HG02938 (cell line): ENCODE measurements at regions not wholly inside any gene's neighbourhood (a gene's known extent, or its start where the extent isn't known, plus 50 kb on each side); places are given as distances from the start of the nearest gene placed in this dataset.
"Not testable (repeated sequence)": the region's sequence is repeated elsewhere in the genome, so short reads cannot be mapped to it uniquely, and the experiment has no call there.

Source experiments
- ATAC-seq: cut with Tn5 transposase; IDR thresholded peaks from one replicate; pipeline ENCODE4 v1.9.1; 2021; ENCODE audit warnings: mild to moderate bottlenecking, moderate library complexity; ENCODE audit not compliant: unreplicated experiment

DNA sequence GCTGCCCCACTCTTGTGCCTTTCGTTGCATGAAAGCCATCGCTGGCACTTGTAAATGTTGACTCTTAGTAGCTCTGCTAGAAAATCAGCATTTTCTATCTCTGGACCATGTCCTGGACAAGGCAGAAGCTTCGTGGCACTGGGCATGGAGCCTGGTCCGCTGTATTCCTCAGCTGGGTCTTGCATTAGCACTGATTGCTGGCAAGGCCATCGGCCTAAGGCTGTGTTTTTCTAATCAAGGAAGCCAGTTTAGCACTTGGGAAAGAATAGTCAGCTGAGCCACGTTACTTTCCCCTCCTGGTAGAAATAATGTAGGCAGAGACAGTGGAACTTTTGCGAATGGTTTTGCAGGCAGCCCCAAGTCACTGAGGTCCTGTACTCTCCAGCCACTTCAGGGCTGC lies 180.2 kb upstream of the EOLA2 start:
- no peak for ATAC-seq

- ATAC-seq, result no peak
These were observed 181.0 kb upstream of the EOLA2 start for GRCh38 chrX:150119323-150119722.

- ATAC-seq, result not testable (repeated sequence)
These were observed 186.8 kb upstream of the EOLA2 start for GRCh38 chrX:150125045-150125444.

GRCh38 chrX:150127216-150127615 lies 188.9 kb upstream of the EOLA2 start:
- no peak for ATAC-seq

DNA sequence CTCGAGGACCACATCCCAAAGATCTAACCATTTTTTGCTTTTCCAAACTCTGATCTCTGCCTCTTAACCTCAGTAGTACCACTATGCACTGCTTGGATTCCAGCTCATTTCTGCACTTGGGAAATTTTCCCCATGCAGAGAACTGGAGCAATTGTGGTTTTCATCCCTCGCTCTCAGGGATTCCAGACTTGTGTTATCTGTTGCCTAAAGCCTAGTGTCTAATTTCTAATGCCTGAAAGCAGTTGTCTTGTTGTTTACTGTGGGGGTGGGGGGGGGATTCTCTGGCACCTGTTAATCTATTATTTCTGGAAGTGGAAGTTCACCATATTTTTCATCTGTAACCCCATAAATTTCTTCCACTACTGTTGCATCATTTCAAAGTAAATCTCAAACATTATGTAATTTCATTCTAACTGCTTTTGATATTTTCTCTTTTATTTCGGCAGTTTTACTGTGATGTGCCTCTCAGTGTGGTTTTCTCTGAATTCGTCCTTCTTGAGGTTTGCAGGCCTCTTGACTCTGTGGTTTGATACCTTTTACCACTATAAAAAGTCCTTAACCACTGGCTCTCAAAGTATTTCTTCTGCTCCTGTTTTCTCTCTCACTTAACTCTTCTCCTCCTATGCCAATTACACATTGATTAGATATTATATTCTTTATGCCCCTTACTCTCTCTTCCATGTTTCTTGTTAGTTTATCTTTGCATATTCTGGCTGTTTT lies 205.6 kb upstream of the EOLA2 start:
- ATAC-seq, result no peak

GRCh38 chrX:150146271-150146896 lies 208.1 kb upstream of the EOLA2 start:
- no peak for ATAC-seq

- ATAC-seq, result no peak
These were observed 210.7 kb upstream of the EOLA2 start for GRCh38 chrX:150148749-150149672.

- no peak for ATAC-seq
These were observed 211.9 kb upstream of the EOLA2 start for GRCh38 chrX:150150076-150150779.

DNA sequence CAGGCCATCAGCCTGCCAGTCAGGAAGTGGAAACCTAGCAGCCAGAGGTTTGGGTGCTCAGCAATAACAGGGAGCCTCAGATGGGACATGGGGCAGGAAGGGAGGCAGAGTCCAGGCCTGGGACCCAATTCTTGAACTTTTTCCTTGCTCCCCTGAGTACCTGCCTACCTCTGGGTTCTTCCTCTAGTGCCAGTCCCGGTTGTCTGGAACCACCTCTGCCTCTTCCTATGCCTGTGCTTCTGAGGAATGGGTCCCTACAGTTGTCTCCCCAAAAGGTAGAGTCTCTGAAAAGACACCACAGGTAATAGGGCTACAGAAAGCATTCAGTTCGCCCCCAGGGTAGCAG lies 212.4 kb upstream of the MAMLD1 start:
- ATAC-seq, result no peak

DNA sequence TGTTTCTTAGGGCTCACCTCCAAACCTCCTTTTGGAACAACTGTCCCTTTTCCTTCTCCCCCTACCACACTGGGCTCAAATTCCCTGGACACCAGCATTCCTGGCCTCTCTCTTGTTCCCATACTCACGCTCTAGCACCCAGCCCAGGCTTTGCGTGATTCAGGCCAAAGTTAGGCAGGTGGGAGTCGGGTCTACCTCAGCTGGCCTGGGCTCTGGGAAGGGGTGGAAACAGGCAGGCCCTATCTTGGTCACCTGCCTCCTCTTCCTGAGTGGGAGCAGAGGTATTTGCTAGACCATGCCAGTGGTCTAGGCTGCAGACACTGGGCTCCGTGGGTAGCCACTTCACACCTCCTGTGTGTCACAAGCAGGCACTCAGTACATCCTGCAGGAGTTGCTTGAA lies 211.1 kb upstream of the MAMLD1 start:
- no peak for ATAC-seq

- ATAC-seq, result no peak
These were observed 210.6 kb upstream of the MAMLD1 start for GRCh38 chrX:150152546-150152945.

- no peak for ATAC-seq
These were observed 207.6 kb upstream of the MAMLD1 start for GRCh38 chrX:150155436-150156035.

- no peak for ATAC-seq
These were observed 206.5 kb upstream of the MAMLD1 start for GRCh38 chrX:150156615-150157014.

DNA sequence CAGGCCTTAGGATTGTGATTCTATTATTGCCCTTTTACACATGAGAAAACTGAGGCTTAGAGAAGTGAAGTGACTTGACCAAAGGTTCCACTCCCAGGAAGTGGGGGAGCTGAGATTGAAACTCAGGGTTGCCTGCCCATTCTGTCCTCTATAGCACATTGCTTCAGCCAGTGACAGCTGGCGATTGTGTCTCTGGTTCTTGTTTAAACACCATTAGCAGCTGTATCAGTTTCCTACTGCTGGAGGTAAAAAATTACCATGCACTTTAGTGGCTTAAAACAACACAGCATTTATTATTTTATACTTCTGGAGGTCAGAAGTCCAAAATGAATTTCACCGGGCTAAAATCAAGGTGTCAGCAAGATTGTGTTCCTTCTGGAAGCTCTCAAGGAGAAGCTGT lies 205.8 kb upstream of the MAMLD1 start:
- ATAC-seq, result no peak

GRCh38 chrX:150158554-150159332 lies 204.4 kb upstream of the MAMLD1 start:
- ATAC-seq, result no peak

DNA sequence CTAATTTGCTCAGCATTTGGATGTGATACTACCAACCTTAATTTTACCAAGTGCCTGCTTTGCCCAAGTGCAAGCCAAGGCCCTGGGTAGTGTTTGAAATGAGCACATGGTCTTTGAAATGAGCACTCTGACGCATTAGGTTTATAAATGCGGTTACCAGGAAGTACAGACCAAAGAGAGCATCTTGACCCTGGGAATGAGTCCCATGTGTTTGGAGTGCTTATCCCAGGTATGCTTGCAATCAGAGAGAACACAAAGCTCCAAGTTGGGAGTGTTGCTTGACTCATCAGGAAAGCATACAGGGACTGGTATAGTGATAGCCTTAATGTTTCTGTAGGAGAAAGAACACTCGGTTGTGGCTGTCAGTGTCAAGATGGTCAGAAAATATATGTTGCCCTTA lies 203.6 kb upstream of the MAMLD1 start:
- ATAC-seq, result no peak

- ATAC-seq, result no peak
These were observed 202.5 kb upstream of the MAMLD1 start for GRCh38 chrX:150160656-150161055.

GRCh38 chrX:150161193-150161592 lies 201.9 kb upstream of the MAMLD1 start:
- no peak for ATAC-seq

DNA sequence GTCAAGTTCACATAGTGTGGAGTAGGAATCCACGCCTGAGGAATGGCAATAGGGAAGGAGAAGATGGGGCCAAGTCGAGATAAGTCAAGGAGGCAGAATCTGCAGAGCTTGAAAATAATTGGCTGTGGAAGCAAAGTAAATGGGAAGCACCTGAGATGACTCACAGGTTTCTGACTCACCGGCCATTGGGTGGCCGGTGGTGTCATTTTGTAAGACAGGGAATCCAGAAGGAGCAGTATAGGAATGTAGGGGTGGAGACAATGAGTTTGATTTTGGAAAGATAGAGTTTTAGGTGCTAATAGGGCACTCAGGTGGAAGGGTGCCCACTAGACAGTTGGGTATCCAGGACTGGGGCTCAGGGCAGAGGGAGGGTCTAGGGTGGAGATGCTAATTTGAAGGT lies 201.0 kb upstream of the MAMLD1 start:
- ATAC-seq, result no peak
